Adrenal gland (tissue), 9 donors: ENCODE measurements at regions not wholly inside any gene's neighbourhood (a gene's known extent, or its start where the extent isn't known, plus 50 kb on each side); places are given as distances from the start of the nearest gene placed in this dataset.
A peak's percentile ranks its signal among the peaks of the same experiment; 100 is the strongest.

Source experiments
- DNase-seq, 7 donors: peaks; one replicate each; pipeline ENCODE4 v3.0.0-alpha.2; 2019 to 2020
- H3K27ac ChIP-seq, 5 donors: fragments of 200-600 bp; sonication (generic) in 4 of 5; 1 replicate in 3 of 5; 2 replicates in 2 of 5; pipeline versions ENCODE4 v1.5.1 to v1.8.0; 2016 to 2020; ENCODE audit warnings: mild to moderate bottlenecking in 1 of 5
- H3K27me3 ChIP-seq: fragments of 200-600 bp; 2 replicates; pipeline ENCODE4 v1.8.0; 2021
- H3K36me3 ChIP-seq, 2 donors: fragments of 200-600 bp; replicated peaks in 1 of 2; 1 replicate in 1 of 2; 2 replicates in 1 of 2; pipeline versions ENCODE4 v1.5.1 to v1.8.0; 2018 to 2022
- H3K4me1 ChIP-seq, 2 donors: fragments of 200-600 bp; replicated peaks in 1 of 2; 1 replicate in 1 of 2; 2 replicates in 1 of 2; pipeline versions ENCODE4 v1.5.1 to v1.8.0; 2018 to 2021
- H3K4me3 ChIP-seq, 4 donors: fragments of 200-600 bp; sonication (generic) in 3 of 4; one replicate each; pipeline ENCODE4 v1.5.1; 2016 to 2018
- H3K9me3 ChIP-seq, 3 donors: fragments of 200-600 bp; sonication (generic) in 1 of 3; replicated peaks in 1 of 3; 1 replicate in 2 of 3; 2 replicates in 1 of 3; pipeline versions ENCODE4 v1.5.1 to v1.8.0; 2016 to 2021
- CTCF ChIP-seq, 6 experiments: fragments of 450-650 bp in 4 of 6; fragments of 200-600 bp in 2 of 6; sonication (generic) in 1 of 6; IDR thresholded peaks; 1 replicate in 5 of 6; 2 replicates in 1 of 6; pipeline versions ENCODE4 v1.5.1 to v1.8.0; 2016 to 2021; ENCODE audit warnings: antibody characterized with exemption in 6 of 6, mild to moderate bottlenecking in 2 of 6, moderate library complexity in 1 of 6
- POLR2A ChIP-seq, 2 donors: fragments of 450-650 bp; IDR thresholded peaks; one replicate each; pipeline ENCODE4 v1.6.1; 2017; ENCODE audit warnings: antibody characterized with exemption in 2 of 2, mild to moderate bottlenecking in 2 of 2, moderate library complexity in 1 of 2
- WGBS, 4 donors: extraction: QIAGEN DNeasy Blood & Tissue Kit in 2 of 4; methylation state at CpG; one replicate each; pipeline versions ENCODE4 v1.1.5 to v1.1.7; 2013 to 2017; 5-methylcytosine and 5-hydroxymethylcytosine counted together
- intact Hi-C, 2 donors: fragments of 100-400 bp; cut with DNase I; formaldehyde crosslinking; loops; one replicate each; pipeline versions ENCODE4 v1.14.1 to v1.15.0; 2022 to 2023
- donor health status: healthy with polysubstance abuse.
- donor health status: Bipolar disorder and iron deficiency.
- donor health status: DM: yes; HTN: yes; CAD: no.
- donor health status: DM: no; HTN: no; CAD: no.
- donor health status: DM: no; HTN: no; CAD: no.

GRCh38 chr12:19967001-19967400, 401.3 kb upstream of the PDE3A start:
- Histone ChIP-seq H3K27ac (no peak overlapping the region), H3K36me3 (no peaks in the 10 kb centered on the region), H3K4me1 (no peaks in the 10 kb centered on the region), H3K9me3 (no peaks in the 10 kb centered on the region), H3K27me3 (no peaks in the 10 kb centered on the region), H3K4me3 (no peak overlapping the region)
- WGBS, 4 donors = 57 to 70% (median 65%) methylated on average over 4 of the region's 4 CpGs
- no peak for DNase-seq
- TF ChIP-seq CTCF (IDR thresholded peaks at IDR 0.05) = no peak
- intact Hi-C loops = no loop called here

DNA sequence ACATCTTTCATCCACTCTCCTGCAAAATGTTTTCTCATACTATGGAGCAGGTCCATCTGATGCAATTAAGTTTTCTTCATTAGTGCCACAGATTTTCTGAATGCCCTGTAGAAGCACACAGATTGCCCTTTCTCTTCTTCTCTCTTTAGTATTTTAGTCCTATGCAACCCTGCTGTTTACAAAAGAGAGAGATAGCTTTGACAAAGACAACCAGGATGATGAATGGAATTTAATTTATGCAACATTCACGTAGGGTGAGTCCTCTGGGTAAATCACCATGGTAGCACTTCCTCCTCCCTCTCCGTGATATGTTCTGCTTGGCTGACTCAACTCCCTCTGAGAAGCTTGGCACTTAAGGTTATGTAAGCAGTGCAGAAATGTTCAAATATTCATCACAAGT, 400.9 kb upstream of the PDE3A start:
- no peak overlapping the region for H3K4me3 ChIP-seq
- H3K4me1 ChIP-seq = no peaks in the 10 kb centered on the region
- no peaks in the 10 kb centered on the region for H3K27me3 ChIP-seq
- H3K36me3 ChIP-seq = no peaks in the 10 kb centered on the region
- intact Hi-C loops = no loop called here
- H3K27ac ChIP-seq = no peak overlapping the region
- no peaks in the 10 kb centered on the region for H3K9me3 ChIP-seq
- peak in 4 of 7 donors; percentile 30 to 57 (median 45) for DNase-seq
- 1 to 3% (median 1%) methylated on average over 2 of the region's 2 CpGs for WGBS, 4 donors
- TF ChIP-seq CTCF (IDR thresholded peaks at IDR 0.05) = no peak
- TF ChIP-seq POLR2A (IDR thresholded peaks at IDR 0.05) = no peak

DNA sequence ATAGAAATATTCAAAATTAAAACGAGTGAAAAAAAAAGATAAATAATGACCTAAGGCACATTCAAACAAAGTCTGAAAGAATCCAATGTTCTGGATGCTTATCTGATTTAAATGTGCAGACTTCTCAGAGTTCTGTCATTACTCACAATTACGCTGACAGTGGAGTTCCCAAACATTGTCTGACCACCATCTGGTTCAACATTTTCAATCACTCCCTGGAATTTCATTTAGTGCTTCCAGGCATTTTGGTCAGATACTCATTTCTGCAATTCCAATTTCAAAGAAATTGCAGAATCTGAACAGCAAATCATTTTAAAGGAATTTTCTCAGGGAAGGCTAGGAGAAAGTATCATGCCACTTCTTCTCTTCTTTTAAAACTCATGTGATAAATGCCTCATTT, 398.2 kb upstream of the PDE3A start:
- no peaks in the 10 kb centered on the region for H3K4me1 ChIP-seq
- intact Hi-C loops = no loop called here
- 38 to 51% (median 45%) methylated on average over 2 of the region's 2 CpGs for WGBS, 4 donors
- no peaks in the 10 kb centered on the region for H3K27me3 ChIP-seq
- H3K9me3 ChIP-seq = no peaks in the 10 kb centered on the region
- H3K27ac ChIP-seq = no peak overlapping the region
- DNase-seq = no peak
- no peak overlapping the region for H3K4me3 ChIP-seq
- no peaks in the 10 kb centered on the region for H3K36me3 ChIP-seq
- TF ChIP-seq POLR2A (IDR thresholded peaks at IDR 0.05) = no peak
- no peak for TF ChIP-seq CTCF (IDR thresholded peaks at IDR 0.05)

DNA sequence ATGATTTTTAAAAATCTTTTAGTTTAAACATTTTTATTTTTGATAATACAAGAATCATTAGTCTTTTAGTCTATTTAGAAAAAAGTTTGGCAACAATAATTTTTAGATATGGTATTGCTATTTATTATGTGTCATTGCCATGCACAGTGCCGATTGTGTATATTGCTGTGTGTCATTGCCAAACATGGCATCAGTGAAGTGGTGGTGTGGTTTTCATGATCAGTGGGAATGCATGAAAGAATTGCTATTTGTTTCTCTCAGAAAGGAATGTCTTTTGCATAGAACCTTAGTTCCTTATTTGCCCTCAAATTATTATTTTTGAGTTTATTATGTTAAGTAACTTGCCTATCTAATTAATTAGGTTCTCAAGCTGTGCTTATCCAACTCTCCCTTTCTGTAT, 397.5 kb upstream of the PDE3A start:
- no peak for DNase-seq
- H3K27ac ChIP-seq = no peak overlapping the region
- intact Hi-C loops = no loop called here
- 52 to 68% (median 61%) methylated on average over 1 of the region's 1 CpG for WGBS, 4 donors
- TF ChIP-seq CTCF (IDR thresholded peaks at IDR 0.05) (no peak), POLR2A (IDR thresholded peaks at IDR 0.05) (no peak)
- H3K27me3 ChIP-seq = no peaks in the 10 kb centered on the region
- H3K4me3 ChIP-seq = no peak overlapping the region
- no peaks in the 10 kb centered on the region for H3K4me1 ChIP-seq
- H3K9me3 ChIP-seq = no peaks in the 10 kb centered on the region
- H3K36me3 ChIP-seq = no peaks in the 10 kb centered on the region
